IPS DF 19.7 (cell line): ENCODE measurements at regions not wholly inside any gene's neighbourhood (a gene's known extent, or its start where the extent isn't known, plus 50 kb on each side); places are given as distances from the start of the nearest gene placed in this dataset.
"Not testable (repeated sequence)": the region's sequence is repeated elsewhere in the genome, so short reads cannot be mapped to it uniquely, and the experiment has no call there.

Experiments
- DNase-seq: peaks from one replicate; pipeline ENCODE4 v3.0.0-alpha.2; 2013; ENCODE audit warnings: low read depth, low spot score

- no peak for DNase-seq
Observed at GRCh38 chr13:44750630-44751029, 174.5 kb upstream of the TSC22D1 start.

- DNase-seq = no peak
Observed at GRCh38 chr13:44749906-44750305, 173.8 kb upstream of the TSC22D1 start.

DNA sequence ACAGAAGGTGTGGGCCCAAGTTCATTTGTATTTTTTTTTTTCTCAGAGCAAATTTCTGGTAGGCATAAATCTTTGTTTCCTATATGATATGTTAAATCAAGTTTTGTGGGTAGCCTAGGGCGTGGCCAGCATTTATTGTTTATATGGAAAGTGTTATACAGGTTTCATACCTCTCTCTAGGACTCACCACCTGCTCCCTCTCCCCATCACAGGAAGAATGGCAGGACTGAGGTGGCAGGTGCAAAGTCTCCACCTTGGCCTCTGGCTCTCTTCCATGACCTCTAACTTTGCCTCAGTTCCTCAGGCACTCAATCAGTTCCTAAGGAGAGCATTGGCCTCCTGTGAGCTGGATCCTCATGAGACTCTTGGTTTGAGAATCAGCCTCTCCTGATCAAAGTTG, 172.3 kb upstream of the TSC22D1 start:
- no peak for DNase-seq

GRCh38 chr13:44747179-44747578, 171.0 kb upstream of the TSC22D1 start:
- no peak for DNase-seq

DNA sequence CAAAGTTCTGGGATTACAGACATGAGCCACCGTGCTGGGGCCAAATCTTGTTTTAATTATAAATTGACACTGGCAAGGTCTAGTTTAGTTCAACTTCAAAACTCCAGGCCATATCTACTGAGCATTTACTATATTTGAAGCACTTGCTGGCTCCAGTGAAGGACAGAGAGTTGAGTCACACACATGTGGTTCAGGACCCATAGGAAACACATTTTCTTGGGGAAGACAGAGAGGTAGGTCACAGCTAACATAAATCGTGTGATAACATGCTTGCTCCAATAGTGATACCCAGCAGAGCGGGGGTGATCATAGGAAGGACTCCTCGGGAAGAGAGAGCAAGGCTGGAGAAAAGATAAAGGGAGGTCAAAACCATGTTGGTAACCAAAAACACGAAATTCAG, 170.6 kb upstream of the TSC22D1 start:
- no peak for DNase-seq

- DNase-seq = no peak
Observed at GRCh38 chr13:44744880-44745633, 168.9 kb upstream of the TSC22D1 start.

DNA sequence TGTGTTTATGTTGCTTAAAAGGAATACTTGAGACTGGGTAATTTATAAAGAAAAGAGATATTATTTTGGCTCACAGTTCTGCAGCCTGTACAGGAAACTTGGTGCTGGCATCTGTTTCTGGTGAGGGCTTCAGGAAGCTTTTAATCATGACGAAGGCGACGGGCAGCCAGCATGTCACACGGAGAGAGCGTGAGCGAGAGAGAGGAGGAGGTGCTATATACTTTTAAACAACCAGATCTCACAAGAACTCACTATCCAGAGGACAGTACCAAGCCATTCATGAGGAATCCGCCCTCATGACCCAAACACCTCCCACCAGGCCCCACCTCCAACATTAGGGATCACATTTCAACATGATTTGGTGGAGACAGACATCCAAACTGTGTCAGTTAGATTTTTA, 163.4 kb upstream of the TSC22D1 start:
- no peak for DNase-seq

DNA sequence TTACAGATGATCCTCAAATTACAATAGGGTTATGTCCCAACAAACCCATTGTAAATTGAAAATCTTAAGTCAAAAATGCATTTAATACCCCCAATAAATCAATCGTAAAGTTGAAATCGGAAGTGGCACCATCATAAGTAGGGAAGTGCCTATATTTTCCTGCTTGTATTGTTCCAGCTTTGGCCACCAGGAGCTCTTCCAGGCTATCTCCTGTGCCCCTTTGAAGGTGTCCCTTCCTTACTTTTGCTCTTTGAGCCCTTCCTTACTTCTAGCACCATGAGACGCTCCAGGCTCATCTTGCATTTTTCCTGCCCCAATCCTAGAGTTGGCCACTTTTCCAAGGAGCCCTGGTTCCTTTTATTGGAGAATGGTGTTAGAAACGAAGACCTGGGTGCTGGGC, 163.0 kb upstream of the TSC22D1 start:
- no peak for DNase-seq

DNA sequence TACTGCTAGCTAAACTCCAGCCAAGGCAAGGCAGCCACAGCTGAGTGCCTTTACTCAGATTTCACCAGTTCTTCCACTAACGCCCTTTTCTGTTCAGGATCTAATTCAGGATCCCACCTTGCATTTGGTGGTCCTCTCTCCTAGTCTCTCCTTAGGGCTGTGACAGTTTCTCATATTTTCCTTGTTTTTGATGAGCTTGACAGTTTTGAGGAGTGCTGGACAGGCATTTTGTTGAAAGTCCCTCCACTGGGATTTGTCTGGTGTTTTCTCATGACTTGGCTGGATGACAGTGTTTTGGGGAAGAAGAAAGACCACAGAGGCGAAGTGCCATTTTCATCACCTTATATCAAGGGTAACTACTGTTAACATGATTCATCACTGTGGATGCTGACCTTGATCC, 162.3 kb upstream of the TSC22D1 start:
- no peak for DNase-seq

DNA sequence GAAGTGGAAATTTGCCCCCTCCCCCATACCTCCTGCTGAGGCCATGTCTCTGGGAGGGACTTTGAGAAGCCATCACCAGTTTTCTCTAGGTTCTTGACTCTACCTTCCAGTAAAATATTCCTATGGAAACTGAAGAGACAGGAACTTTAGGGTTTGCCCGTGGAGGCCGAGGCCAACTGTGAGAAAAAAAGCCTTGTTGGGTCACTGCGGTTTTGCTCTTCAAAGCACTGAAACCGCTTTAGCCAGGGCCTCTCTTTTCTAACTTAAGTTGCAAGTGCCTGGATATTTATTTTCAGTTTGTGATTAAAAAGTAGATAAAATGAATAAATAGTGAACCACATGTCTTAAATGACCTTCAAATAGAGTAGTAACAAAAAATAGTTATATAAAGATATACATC, 159.7 kb upstream of the TSC22D1 start:
- DNase-seq = no peak

DNA sequence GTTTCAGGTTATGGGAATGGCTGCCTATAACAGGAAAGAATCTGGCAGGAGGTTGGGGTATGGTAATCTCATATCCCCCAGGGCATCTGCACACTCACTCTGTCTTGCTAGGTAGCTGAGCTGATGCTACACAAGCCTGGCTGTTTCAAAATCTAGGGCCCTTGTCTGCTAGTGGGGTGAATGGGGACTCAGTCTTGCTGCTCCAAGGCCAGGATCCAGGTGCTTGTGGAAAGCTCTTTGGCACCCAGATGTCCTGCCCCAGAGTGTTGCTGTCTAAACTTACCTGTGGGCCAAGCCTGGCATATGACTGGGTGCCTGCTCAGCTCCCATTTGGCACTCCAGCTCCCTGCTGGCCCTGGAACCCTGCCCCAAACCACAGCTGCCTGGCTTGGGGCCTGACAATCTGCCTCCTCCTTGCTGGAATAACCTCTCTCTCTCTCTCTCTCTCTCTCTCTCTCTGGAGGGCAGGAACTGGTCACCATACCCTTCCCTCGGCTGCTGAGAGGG, 158.1 kb upstream of the TSC22D1 start:
- no peak for DNase-seq

GRCh38 chr13:44732503-44733098, 156.5 kb upstream of the TSC22D1 start:
- DNase-seq = no peak

GRCh38 chr13:44730851-44731250, 154.7 kb upstream of the TSC22D1 start:
- DNase-seq = no peak

- no peak for DNase-seq
Observed at GRCh38 chr13:44730099-44730498, 154.0 kb upstream of the TSC22D1 start.

- not testable (repeated sequence) for DNase-seq
Observed at GRCh38 chr13:44727591-44727990, 151.5 kb upstream of the TSC22D1 start.

- no peak for DNase-seq
Observed at GRCh38 chr13:44726778-44727177, 150.6 kb upstream of the TSC22D1 start.

GRCh38 chr13:44726214-44726613, 150.1 kb upstream of the TSC22D1 start:
- no peak for DNase-seq

GRCh38 chr13:44719857-44720671, 143.9 kb upstream of the TSC22D1 start:
- no peak for DNase-seq

DNA sequence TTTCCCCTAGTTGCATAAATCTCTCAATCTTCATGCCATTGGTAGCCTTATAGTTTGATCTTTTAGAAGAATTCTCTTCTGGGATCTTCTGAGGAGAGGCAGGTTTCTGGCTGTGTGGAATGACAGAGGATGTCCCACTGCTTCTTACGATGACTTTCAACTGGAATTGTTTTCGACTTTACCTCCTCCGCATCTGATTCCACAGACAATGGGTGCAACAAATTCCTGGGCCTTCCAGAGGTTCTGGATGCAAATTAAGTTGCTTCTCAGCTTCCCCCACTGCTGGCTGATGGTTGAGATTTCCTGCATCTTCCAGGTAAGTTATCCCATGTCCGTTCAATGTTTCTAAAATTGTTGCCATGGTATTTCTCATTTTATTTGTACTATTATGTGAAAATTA, 142.3 kb upstream of the TSC22D1 start:
- DNase-seq = peak; percentile 42

DNA sequence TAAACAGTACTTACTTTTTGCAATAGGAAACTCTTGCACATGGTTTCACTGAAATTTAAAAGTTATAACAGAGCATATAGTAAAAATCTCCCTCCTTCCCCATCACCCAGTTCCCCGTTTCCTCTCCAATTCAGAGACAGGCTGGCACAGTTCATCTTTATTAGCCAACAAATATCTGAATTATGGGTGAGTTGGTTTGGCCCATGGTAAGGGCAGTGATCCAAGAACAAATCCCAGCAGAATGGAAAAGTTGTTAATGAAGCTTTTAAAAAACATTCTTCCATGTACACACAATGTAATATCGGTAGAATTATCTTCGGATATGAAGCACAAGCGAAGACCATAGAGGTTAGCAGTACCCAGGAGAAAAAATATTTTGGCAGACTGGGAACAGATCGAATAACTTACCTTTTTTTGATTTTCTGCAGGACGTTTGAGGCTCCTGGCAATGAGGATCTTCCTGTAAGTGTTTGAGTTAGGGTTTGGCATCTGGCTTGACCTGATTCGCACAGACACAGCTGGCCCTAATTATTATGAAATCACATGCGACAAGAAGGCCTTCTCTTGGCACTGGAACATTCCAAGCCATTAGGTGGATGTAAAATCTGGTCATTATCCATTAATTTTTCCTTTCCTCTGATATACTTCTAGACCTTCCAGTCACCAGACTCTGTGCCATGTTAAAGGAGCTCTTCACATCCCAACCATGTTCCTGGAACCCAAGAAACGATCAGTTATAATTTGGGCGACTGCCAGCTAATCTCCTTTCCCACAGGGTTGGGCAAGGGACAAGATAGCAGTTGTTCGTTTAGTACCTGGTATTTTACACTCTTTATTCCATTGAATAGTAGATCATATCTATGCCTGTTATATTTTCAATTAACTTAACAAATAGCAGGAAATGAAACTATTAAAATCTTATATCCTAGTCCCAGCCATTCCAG, 139.4 kb upstream of the TSC22D1 start:
- no peak for DNase-seq

DNA sequence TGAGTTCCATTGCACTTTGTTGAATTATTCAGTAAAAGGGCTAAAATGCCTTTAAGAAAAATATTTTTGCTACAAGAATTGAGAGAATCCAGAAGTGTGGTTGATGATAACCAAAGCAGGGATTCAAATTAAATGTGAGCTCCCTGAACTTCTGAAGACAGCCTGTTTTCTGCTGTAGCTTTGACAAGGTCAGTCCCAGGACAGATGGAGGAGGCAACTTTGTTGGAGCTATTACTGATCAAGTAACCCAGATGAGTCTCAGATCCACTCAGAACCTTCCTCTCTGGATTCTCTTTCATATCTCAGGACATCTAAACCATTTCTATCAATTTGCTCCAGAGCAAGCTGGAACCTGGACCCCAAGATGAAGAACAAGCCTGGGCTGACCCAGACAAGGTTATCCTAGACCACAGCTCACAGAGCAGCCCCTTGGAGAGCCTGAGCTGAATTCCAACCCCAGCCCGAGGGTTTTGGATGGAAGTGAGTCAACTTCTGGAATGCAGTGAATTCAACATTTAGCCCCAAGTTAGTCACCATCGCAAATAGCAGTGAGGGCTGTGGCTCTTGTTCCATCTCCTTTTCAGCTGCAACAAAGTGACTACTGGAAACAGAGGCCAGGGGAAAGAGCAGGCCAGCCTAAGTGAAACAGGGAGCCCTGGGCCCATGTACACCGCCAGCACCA, 137.8 kb upstream of the TSC22D1 start:
- no peak for DNase-seq
